ENCODE measurements at regions not wholly inside any gene's neighbourhood (a gene's known extent, or its start where the extent isn't known, plus 50 kb on each side); places are given as distances from the start of the nearest gene placed in this dataset.

DNA sequence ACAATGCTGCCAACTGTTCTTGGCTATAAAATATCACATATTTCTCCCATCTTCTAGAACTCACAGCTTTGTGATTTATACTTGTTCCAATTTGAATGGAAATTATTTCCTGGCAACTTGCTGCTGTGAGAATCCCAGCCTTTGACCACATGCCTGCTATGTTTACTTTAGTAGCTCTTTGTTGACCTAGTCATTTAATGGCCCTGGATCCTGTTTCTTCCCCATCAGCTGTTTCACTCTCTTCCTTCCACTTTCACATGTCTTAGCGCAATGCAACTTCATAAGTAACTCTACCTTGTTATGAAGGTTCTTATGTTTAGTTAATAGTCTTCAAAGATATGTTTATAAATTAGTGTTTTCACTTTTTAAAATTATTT, 1973.6 kb upstream of the AGA start:
- DNase-seq (ENCODE audit: low spot score): peak; percentile 44

- DNase-seq (ENCODE audit: low spot score): no peak
Observed at GRCh38 chr4:179417357-179417756, 1975.1 kb upstream of the AGA start.

DNA sequence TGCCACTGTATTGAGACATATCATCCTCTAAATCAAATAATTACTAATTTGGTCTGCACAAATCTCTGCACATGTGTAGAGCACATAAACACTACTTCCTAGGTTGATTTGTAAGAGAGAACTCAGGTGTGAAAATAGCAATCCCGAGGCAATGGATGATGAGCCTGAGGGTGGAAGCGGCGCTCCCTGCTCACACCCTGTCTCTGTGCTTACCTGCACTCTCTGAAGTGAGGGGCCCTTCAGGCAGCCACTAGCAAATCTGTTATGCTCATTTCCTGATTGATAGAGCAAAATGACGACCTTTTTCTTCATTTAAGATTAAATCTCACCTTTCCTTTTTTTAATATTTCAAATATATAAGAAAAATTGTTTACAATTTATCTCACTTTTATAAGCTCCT, 1995.7 kb upstream of the AGA start:
- DNase-seq (ENCODE audit: low spot score): no peak

DNA sequence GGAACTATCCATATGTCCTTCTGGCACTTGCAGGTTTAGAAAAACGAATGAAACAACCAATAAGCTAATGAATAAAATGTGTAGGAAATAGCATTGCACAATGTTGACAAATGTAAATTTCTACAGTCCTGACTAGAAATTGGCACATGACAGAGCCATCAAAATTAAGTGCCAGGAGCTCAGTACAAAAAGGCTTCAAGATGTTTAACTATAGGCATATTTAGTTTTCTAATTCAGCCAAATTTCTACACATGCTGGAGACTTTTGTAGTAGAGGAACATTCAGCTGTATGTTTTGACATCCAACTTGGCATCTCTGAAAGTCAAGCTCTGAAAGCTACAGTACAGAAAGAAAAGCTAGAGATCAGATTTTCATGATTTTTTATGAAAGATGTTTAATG, 1999.4 kb upstream of the AGA start:
- DNase-seq (ENCODE audit: low spot score): no peak

- no peak for DNase-seq (ENCODE audit: low spot score)
Observed at GRCh38 chr4:179447308-179447707, 2005.1 kb upstream of the AGA start.

DNA sequence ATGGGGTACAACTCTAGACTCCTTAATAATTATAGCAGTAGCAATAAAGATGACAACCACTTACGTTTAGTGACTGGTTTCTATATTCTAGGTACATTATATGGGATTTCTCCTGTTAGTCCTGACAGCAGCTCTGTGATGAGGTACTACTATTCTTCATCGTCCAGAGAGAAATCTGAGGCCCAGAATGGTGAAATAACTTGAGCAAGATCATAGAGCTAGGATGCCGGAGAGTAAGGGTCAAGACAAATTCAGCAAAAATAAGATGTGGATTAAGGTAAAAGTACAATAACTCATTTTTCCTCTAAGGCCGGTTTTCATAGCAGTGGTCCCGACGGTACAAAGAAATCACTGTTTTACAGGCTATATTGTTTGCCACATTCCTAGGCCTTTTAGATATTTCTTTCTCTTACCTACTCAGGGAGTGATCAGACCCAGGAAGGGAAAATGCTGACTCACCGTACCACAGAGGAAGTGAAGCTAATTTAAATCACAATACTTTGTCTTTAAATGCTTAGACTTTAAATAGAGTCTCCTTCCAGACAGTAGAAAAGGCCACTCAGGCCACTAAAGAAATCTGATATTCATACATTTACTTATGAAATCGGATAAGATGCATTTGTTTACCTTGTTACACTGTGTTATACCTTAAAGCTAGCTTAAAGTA, 2023.0 kb upstream of the AGA start:
- peak; percentile 68 for DNase-seq (ENCODE audit: low spot score)

- DNase-seq (ENCODE audit: low spot score): no peak
Observed at GRCh38 chr4:179467878-179468277, 2025.6 kb upstream of the AGA start.

GRCh38 chr4:179472164-179472563, 2029.9 kb upstream of the AGA start:
- DNase-seq (ENCODE audit: low spot score): no peak

DNA sequence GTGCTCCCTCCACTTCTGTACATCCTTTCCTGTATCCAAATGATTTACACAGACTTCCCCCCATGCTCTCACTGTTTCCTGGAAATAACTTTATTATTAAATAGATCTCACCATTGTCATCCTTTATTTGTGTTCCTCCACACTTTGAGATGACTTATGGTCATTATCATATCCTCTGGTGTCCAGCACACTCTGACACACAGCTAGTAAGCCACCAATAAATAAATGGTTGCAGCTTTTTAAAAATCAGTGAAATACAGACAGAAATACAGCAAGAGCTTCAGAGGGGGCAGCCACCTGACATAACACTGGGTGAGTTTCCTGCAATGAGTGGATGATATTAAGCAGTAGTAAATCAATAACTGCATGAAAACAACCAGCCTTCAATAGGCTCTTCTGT, 2036.4 kb upstream of the AGA start:
- no peak for DNase-seq (ENCODE audit: low spot score)

DNA sequence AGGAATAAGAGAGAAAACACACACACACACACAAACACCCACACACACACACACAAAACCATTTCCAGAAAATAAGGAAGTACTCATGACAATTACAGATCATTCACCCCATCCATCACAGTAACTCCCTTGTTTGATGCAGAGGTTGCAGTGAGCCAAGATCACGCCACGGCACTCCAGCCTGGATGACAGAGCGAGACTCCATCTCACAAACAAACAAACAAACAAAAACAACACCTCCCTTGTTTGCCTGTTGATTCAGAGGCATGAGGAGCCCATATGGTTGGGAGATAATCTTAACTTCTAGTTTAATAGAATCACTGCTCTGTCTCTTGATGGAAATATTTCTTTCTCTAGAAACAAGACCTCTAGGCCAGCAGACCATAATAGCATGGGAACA, 2043.5 kb upstream of the AGA start:
- DNase-seq (ENCODE audit: low spot score): no peak

- no peak for DNase-seq (ENCODE audit: low spot score)
Observed at GRCh38 chr4:179486570-179487335, 2044.5 kb upstream of the AGA start.

GRCh38 chr4:179492260-179493080, 2050.2 kb upstream of the AGA start:
- no peak for DNase-seq (ENCODE audit: low spot score)

DNA sequence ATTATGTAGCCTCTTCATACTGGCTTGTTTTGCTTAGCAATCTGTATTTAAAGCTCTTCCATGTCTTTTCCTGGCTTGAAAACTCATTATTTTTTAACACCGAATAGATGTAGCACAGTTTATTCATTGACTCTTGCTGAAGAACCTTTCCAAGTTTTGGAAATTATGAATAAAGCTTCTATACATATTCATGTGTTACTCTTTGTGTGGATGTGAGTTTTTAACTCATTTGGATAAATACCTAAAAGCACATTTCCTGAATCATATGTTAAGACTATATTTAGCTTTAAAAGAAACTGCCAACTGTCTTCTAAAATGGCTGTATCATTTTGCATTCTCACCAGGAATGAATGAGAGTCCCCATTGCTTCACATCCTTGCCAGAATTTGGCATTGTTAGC, 2061.7 kb upstream of the AGA start:
- no peak for DNase-seq (ENCODE audit: low spot score)

GRCh38 chr4:179509489-179509888, 2067.3 kb upstream of the AGA start:
- DNase-seq (ENCODE audit: low spot score): no peak

- no peak for DNase-seq (ENCODE audit: low spot score)
Observed at GRCh38 chr4:179521952-179522351, 2079.7 kb upstream of the AGA start.

GRCh38 chr4:179530958-179531357, 2088.7 kb upstream of the AGA start:
- no peak for DNase-seq (ENCODE audit: low spot score)

DNA sequence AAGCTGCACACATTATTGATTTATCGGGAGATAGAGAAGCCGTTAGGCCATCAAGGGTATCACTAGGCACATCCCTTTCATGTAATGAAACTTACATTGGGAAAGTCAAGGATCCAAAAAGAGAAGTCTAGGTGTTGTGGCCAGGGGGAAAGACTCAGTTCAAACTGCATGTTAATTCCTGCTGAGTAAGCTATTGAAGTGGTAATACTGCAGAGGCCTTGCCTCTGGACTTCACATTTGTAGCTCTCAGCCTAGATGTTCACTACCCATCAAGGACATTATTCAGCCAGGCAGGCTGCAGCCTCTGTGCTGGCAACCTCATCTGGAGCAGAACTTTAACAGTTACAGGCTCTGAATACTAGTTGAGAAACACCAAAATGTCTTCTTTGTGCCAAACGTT, 2094.5 kb upstream of the AGA start:
- DNase-seq (ENCODE audit: low spot score): no peak

DNA sequence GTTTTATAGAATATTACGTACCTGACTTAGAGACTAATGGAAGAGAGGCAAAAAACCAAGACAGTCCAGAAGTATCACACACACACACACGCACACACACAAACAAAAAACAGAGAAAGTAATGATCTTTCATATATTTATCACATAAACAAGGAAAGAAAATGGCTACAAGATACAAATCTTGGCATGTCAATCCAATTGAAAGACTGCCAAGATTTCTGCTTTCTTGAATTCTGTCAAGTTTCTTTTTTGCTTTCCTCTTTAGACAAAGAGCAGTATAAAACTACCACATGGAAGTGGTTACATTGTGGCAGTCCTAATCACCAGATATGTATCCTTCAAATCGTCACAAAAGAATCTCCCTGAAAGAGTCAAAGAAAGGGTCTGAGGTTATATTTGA, 2097.4 kb upstream of the AGA start:
- no peak for DNase-seq (ENCODE audit: low spot score)

DNA sequence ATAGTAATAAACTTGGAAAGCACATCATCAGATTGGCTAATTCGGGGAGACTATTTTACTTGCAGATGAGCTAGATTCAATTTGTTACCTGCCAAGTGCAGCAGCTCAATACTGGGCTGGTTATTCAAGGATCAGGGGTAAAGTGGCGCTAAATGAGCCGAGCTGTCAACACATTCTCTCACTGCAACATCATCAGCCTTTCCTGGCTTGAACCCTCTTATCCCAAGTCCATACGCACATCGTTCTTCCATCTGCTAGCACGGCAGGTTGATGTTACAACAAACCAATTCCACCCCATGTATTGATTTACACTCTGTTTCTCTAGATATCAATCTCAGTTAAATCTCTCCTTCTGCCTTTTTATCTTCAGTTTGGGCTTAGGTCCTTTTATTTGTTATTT, 2101.5 kb upstream of the AGA start:
- DNase-seq (ENCODE audit: low spot score): no peak

GRCh38 chr4:179544496-179544895, 2102.3 kb upstream of the AGA start:
- DNase-seq (ENCODE audit: low spot score): no peak

GRCh38 chr4:179552131-179552530, 2109.9 kb upstream of the AGA start:
- DNase-seq (ENCODE audit: low spot score): no peak

- no peak for DNase-seq (ENCODE audit: low spot score)
Observed at GRCh38 chr4:179563741-179564140, 2121.5 kb upstream of the AGA start.

GRCh38 chr4:179569549-179569948, 2127.3 kb upstream of the AGA start:
- DNase-seq (ENCODE audit: low spot score): no peak
